ENCODE measurements at regions not wholly inside any gene's neighbourhood (a gene's known extent, or its start where the extent isn't known, plus 50 kb on each side); places are given as distances from the start of the nearest gene placed in this dataset.

DNA sequence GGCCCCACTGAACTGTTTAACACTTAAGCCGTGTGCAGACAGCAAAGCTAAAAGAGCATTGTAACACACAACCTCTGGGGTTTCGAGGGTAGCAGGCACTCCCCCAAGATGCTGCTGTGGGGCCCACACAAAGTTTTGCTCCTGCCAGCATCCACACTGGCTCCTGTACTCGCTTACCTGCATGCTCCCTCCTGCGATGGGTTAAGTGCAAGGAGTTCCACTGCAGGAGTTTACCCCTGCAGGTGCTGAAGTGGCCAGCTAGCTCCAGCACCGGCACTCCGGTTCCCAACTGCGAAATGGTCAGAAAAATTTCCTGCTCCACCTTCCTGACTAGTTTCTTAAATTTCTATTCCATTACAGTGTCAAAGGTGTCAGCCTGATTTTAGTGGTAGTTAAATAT, 443.5 kb downstream of the PCDH10 start (continued):
- no peak for TF ChIP-seq KLF10 (tag by site-specific recombination; IDR thresholded peaks at IDR 0.05)
- TF ChIP-seq TCF7L2 (IDR thresholded peaks at IDR 0.05; ENCODE audit: borderline replicate concordance, low read depth, low read length) = no peak
- no peak for TF ChIP-seq ZNF19 (tag by site-specific recombination; IDR thresholded peaks at IDR 0.05; ENCODE audit: low read depth)

DNA sequence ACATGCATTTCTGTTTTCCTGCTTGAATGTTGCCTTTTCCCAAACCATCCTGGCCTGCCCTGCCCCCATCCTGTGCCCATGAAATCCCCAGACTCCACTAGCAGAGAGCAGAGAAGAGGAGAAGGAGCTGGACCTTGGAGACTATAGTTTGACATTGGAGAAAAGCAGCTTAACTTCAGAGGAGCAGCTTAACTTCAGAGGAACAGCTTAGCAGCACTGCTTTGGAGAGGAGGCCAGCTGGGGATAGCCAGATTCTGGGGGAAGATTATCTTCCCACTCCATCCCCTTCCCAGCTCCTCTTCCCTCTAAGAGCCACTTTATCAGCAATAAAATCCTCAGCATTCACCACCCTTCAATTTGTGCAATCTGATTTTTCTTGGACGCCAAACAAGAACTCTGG, 443.0 kb downstream of the PCDH10 start:
- no peak overlapping the region for H3K4me3 ChIP-seq (ENCODE audit: low read depth, low read length)
- no peaks in the 10 kb centered on the region for H3K4me1 ChIP-seq (ENCODE audit: control insufficient read depth, insufficient read depth, low read length)
- no peaks in the 10 kb centered on the region for H3K9me3 ChIP-seq (ENCODE audit: control insufficient read depth, insufficient read depth, low read depth, low read length)
- no peaks in the 10 kb centered on the region for H3K36me3 ChIP-seq (ENCODE audit: control insufficient read depth in 2 of 2, insufficient read depth in 1 of 2, low read length in 2 of 2)
- ChIA-PET POLR2A (no interaction called here), CTCF (interaction anchor here (0.7 kb wide), 1 partner anchor 65 kb away, joined by 3 read pairs; no protein-coding TSS in a partner anchor)
- no peak overlapping the region for H3K27ac ChIP-seq (ENCODE audit: extremely low read depth, low read depth, low read length)
- TF ChIP-seq ZBTB48 (tag by site-specific recombination; IDR thresholded peaks at IDR 0.05) (no peak), ZNF341 (tag by site-specific recombination; IDR thresholded peaks at IDR 0.05; ENCODE audit: low read depth) (no peak), ZNF692 (tag by site-specific recombination; IDR thresholded peaks at IDR 0.05) (no peak), GLI2 (tag by site-specific recombination; IDR thresholded peaks at IDR 0.05; ENCODE audit: borderline replicate concordance, low read depth) (no peak), ZNF449 (tag by site-specific recombination; IDR thresholded peaks at IDR 0.05) (no peak), ZBTB21 (tag by site-specific recombination; IDR thresholded peaks at IDR 0.05) (no peak), ZNF837 (tag by site-specific recombination; IDR thresholded peaks at IDR 0.05) (no peak), ZNF394 (tag by site-specific recombination; IDR thresholded peaks at IDR 0.05; ENCODE audit: borderline replicate concordance) (no peak), ZBTB17 (tag by site-specific recombination; IDR thresholded peaks at IDR 0.05) (no peak), ZNF138 (tag by site-specific recombination; IDR thresholded peaks at IDR 0.05; ENCODE audit: borderline replicate concordance) (no peak), ZNF747 (tag by site-specific recombination; IDR thresholded peaks at IDR 0.05) (no peak), GLI4 (tag by site-specific recombination; IDR thresholded peaks at IDR 0.05) (no peak), ZNF426 (tag by site-specific recombination; IDR thresholded peaks at IDR 0.05) (no peak), ZSCAN18 (tag by site-specific recombination; IDR thresholded peaks at IDR 0.05) (no peak), WT1 (tag by site-specific recombination; IDR thresholded peaks at IDR 0.05) (no peak)
- TF ChIP-seq, protein P1, sequence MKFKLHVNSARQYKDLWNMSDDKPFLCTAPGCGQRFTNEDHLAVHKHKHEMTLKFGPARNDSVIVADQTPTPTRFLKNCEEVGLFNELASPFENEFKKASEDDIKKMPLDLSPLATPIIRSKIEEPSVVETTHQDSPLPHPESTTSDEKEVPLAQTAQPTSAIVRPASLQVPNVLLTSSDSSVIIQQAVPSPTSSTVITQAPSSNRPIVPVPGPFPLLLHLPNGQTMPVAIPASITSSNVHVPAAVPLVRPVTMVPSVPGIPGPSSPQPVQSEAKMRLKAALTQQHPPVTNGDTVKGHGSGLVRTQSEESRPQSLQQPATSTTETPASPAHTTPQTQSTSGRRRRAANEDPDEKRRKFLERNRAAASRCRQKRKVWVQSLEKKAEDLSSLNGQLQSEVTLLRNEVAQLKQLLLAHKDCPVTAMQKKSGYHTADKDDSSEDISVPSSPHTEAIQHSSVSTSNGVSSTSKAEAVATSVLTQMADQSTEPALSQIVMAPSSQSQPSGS (tag by site-specific recombination; IDR thresholded peaks at IDR 0.05; ENCODE audit: low read depth) = no peak

- no peaks in the 10 kb centered on the region for H3K9me3 ChIP-seq (ENCODE audit: control insufficient read depth, insufficient read depth, low read depth, low read length)
- H3K36me3 ChIP-seq (ENCODE audit: control insufficient read depth in 2 of 2, insufficient read depth in 1 of 2, low read length in 2 of 2) = no peaks in the 10 kb centered on the region
- H3K4me1 ChIP-seq (ENCODE audit: control insufficient read depth, insufficient read depth, low read length) = no peaks in the 10 kb centered on the region
- POLR2A ChIA-PET = no interaction called here
- H3K27ac ChIP-seq (ENCODE audit: extremely low read depth, low read depth, low read length) = no peak overlapping the region
- no peak overlapping the region for H3K4me3 ChIP-seq (ENCODE audit: low read depth, low read length)
- CTCF ChIA-PET = no interaction called here
- TF ChIP-seq ZNF132 (tag by site-specific recombination; IDR thresholded peaks at IDR 0.05; ENCODE audit: borderline replicate concordance) = no peak
- TF ChIP-seq, protein P2, sequence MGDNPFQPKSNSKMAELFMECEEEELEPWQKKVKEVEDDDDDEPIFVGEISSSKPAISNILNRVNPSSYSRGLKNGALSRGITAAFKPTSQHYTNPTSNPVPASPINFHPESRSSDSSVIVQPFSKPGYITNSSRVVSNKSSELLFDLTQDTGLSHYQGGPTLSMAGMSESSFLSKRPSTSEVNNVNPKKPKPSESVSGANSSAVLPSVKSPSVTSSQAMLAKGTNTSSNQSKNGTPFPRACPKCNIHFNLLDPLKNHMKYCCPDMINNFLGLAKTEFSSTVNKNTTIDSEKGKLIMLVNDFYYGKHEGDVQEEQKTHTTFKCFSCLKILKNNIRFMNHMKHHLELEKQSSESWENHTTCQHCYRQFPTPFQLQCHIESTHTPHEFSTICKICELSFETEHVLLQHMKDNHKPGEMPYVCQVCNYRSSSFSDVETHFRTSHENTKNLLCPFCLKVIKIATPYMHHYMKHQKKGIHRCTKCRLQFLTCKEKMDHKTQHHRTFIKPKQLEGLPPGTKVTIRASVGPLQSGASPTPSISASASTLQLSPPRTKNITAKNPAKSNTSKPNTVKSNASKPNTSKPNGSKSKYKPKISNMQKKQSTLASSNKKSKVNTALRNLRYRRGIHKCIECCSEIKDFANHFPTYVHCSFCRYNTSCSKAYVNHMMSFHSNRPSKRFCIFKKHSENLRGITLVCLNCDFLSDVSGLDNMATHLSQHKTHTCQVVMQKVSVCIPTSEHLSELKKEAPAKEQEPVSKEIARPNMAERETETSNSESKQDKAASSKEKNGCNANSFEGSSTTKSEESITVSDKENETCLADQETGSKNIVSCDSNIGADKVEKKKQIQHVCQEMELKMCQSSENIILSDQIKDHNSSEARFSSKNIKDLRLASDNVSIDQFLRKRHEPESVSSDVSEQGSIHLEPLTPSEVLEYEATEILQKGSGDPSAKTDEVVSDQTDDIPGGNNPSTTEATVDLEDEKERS (tag by site-specific recombination; IDR thresholded peaks at IDR 0.05) = no peak
- TF ChIP-seq ZNF768 (tag by site-specific recombination; IDR thresholded peaks at IDR 0.05) = no peak
- TF ChIP-seq ZNF658 (tag by site-specific recombination; IDR thresholded peaks at IDR 0.05) = no peak
- TF ChIP-seq ZFP3 (tag by site-specific recombination; IDR thresholded peaks at IDR 0.05; ENCODE audit: low read depth) = no peak
- TF ChIP-seq ZNF354C (tag by site-specific recombination; IDR thresholded peaks at IDR 0.05; ENCODE audit: borderline replicate concordance, low read depth) = no peak
- no peak for TF ChIP-seq KLF1 (tag by site-specific recombination; IDR thresholded peaks at IDR 0.05)
- no peak for TF ChIP-seq ZNF596 (tag by site-specific recombination; IDR thresholded peaks at IDR 0.05)
These were observed 439.2 kb downstream of the PCDH10 start for GRCh38 chr4:133588306-133588705.
